HEK293 (cell line): ENCODE measurements at regions not wholly inside any gene's neighbourhood (a gene's known extent, or its start where the extent isn't known, plus 50 kb on each side); places are given as distances from the start of the nearest gene placed in this dataset.

Source experiments
- MZF1 ChIP-seq: fragments of 450-650 bp; formaldehyde crosslinking; IDR thresholded peaks from 2 replicates; pipeline ENCODE4 v1.5.1; 2017; ENCODE audit warnings: missing biosample characterization, missing genetic modification characterization, borderline replicate concordance
- ZBTB7A ChIP-seq: fragments of 450-650 bp; formaldehyde crosslinking; IDR thresholded peaks from 2 replicates; pipeline ENCODE4 v1.5.1; 2016; ENCODE audit warnings: low read depth, missing biosample characterization, missing genetic modification characterization
- ZNF23 ChIP-seq: fragments of 450-650 bp; formaldehyde crosslinking; IDR thresholded peaks from 2 replicates; pipeline ENCODE4 v1.5.1; 2016; ENCODE audit warnings: missing biosample characterization, missing genetic modification characterization, borderline replicate concordance
- TF ChIP-seq, protein P1 (sequence below): fragments of 450-650 bp; formaldehyde crosslinking; IDR thresholded peaks from 2 replicates; pipeline ENCODE4 v1.5.1; 2016; ENCODE audit warnings: missing biosample characterization, missing genetic modification characterization
- TF ChIP-seq, protein P2 (sequence below): fragments of 450-650 bp; formaldehyde crosslinking; IDR thresholded peaks from 2 replicates; pipeline ENCODE4 v1.5.1; 2016; ENCODE audit warnings: missing biosample characterization, missing genetic modification characterization

DNA sequence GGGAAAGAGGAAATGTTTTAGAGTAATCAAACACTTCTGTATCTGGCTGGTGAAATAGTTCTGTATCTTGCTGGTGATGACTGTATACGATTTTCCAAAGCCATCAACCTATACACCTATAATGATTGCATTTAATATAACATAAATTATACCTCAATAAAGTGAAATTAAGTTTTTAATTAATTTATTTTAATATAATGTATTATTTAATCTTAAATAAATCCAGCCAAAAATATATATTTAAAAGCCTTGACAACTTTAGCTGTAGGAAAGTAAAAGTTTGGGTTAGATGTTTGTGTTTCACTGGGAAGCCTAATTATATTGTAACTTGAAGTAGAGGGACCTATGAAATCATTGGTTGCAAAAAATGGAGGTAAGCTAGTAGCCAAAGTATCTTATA, 654.8 kb upstream of the MIS18BP1 start:
- TF ChIP-seq, protein P1, sequence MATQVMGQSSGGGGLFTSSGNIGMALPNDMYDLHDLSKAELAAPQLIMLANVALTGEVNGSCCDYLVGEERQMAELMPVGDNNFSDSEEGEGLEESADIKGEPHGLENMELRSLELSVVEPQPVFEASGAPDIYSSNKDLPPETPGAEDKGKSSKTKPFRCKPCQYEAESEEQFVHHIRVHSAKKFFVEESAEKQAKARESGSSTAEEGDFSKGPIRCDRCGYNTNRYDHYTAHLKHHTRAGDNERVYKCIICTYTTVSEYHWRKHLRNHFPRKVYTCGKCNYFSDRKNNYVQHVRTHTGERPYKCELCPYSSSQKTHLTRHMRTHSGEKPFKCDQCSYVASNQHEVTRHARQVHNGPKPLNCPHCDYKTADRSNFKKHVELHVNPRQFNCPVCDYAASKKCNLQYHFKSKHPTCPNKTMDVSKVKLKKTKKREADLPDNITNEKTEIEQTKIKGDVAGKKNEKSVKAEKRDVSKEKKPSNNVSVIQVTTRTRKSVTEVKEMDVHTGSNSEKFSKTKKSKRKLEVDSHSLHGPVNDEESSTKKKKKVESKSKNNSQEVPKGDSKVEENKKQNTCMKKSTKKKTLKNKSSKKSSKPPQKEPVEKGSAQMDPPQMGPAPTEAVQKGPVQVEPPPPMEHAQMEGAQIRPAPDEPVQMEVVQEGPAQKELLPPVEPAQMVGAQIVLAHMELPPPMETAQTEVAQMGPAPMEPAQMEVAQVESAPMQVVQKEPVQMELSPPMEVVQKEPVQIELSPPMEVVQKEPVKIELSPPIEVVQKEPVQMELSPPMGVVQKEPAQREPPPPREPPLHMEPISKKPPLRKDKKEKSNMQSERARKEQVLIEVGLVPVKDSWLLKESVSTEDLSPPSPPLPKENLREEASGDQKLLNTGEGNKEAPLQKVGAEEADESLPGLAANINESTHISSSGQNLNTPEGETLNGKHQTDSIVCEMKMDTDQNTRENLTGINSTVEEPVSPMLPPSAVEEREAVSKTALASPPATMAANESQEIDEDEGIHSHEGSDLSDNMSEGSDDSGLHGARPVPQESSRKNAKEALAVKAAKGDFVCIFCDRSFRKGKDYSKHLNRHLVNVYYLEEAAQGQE = no peak
- TF ChIP-seq, protein P2, sequence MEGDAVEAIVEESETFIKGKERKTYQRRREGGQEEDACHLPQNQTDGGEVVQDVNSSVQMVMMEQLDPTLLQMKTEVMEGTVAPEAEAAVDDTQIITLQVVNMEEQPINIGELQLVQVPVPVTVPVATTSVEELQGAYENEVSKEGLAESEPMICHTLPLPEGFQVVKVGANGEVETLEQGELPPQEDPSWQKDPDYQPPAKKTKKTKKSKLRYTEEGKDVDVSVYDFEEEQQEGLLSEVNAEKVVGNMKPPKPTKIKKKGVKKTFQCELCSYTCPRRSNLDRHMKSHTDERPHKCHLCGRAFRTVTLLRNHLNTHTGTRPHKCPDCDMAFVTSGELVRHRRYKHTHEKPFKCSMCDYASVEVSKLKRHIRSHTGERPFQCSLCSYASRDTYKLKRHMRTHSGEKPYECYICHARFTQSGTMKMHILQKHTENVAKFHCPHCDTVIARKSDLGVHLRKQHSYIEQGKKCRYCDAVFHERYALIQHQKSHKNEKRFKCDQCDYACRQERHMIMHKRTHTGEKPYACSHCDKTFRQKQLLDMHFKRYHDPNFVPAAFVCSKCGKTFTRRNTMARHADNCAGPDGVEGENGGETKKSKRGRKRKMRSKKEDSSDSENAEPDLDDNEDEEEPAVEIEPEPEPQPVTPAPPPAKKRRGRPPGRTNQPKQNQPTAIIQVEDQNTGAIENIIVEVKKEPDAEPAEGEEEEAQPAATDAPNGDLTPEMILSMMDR (tag by site-specific recombination) = no peak
- TF ChIP-seq MZF1 (tag by site-specific recombination) (no peak), ZNF23 (no peak), ZBTB7A (no peak)
